ENCODE measurements at regions not wholly inside any gene's neighbourhood (a gene's known extent, or its start where the extent isn't known, plus 50 kb on each side); places are given as distances from the start of the nearest gene placed in this dataset.
"Not testable (repeated sequence)": the region's sequence is repeated elsewhere in the genome, so short reads cannot be mapped to it uniquely, and the experiment has no call there.

GRCh38 chr10:8159341-8160165 is 105.1 kb downstream of the GATA3 start:
- Histone ChIP-seq H3K4me1 (ENCODE audit: insufficient read depth, low read length) (peaks cover 9% of the 10 kb centered on the region), H3K4me2 (ENCODE audit: low read length) (no peak overlapping the region), H4K20me1 (ENCODE audit: insufficient read depth, low read length) (no peaks in the 10 kb centered on the region), H3K27me3 (ENCODE audit: insufficient read depth, low read length) (no peaks in the 10 kb centered on the region), H3K4me3 (ENCODE audit: insufficient read depth, low read depth, low read length) (no peak overlapping the region), H3K79me2 (ENCODE audit: insufficient read depth, low read length) (no peaks in the 10 kb centered on the region), H3K27ac (ENCODE audit: low read depth, low read length) (no peak overlapping the region), H3K9me3 (ENCODE audit: insufficient read depth, low read depth, low read length) (no peaks in the 10 kb centered on the region), H3K9ac (ENCODE audit: low read length) (no peak overlapping the region), H3K36me3 (ENCODE audit: insufficient read depth, low read length) (no peaks in the 10 kb centered on the region), H2AFZ (ENCODE audit: low read depth, low read length) (no peak overlapping the region)
- TF ChIP-seq CTCF (IDR thresholded peaks at IDR 0.05; ENCODE audit: insufficient read depth, low read depth, low read length) (no peak), EZH2 (IDR thresholded peaks at IDR 0.05; ENCODE audit: insufficient read depth, low read length) (no peak)
- H3K27me3 Mint-ChIP-seq (ENCODE audit: low read depth, unreplicated experiment): peaks cover 10% of the 10 kb centered on the region
- H3K4me3 Mint-ChIP-seq (ENCODE audit: unreplicated experiment): no peak overlapping the region
- no peak overlapping the region for H3K27ac Mint-ChIP-seq (ENCODE audit: unreplicated experiment)
- H3K9me3 Mint-ChIP-seq (ENCODE audit: unreplicated experiment): peaks cover 4% of the 10 kb centered on the region
- FAIRE-seq (no peak), DNase-seq (ENCODE audit: low read depth) (peak; percentile 52)
- no peaks in the 10 kb centered on the region for H3K36me3 Mint-ChIP-seq (ENCODE audit: low read depth, unreplicated experiment)
- peaks cover 8% of the 10 kb centered on the region for H3K4me1 Mint-ChIP-seq (ENCODE audit: low read depth, unreplicated experiment)

GRCh38 chr10:8163824-8164223 is 109.3 kb downstream of the GATA3 start:
- Histone ChIP-seq H4K20me1 (ENCODE audit: insufficient read depth, low read length) (no peaks in the 10 kb centered on the region), H3K9ac (ENCODE audit: low read length) (no peak overlapping the region), H3K79me2 (ENCODE audit: insufficient read depth, low read length) (no peaks in the 10 kb centered on the region), H3K4me2 (ENCODE audit: low read length) (no peak overlapping the region), H3K4me1 (ENCODE audit: insufficient read depth, low read length) (peaks cover 2% of the 10 kb centered on the region), H3K9me3 (ENCODE audit: insufficient read depth, low read depth, low read length) (no peaks in the 10 kb centered on the region), H3K27me3 (ENCODE audit: insufficient read depth, low read length) (no peaks in the 10 kb centered on the region), H3K4me3 (ENCODE audit: insufficient read depth, low read depth, low read length) (no peak overlapping the region), H3K36me3 (ENCODE audit: insufficient read depth, low read length) (no peaks in the 10 kb centered on the region), H2AFZ (ENCODE audit: low read depth, low read length) (no peak overlapping the region), H3K27ac (ENCODE audit: low read depth, low read length) (no peak overlapping the region)
- H3K9me3 Mint-ChIP-seq (ENCODE audit: unreplicated experiment): peaks cover 8% of the 10 kb centered on the region
- TF ChIP-seq CTCF (IDR thresholded peaks at IDR 0.05; ENCODE audit: insufficient read depth, low read depth, low read length) (no peak), EZH2 (IDR thresholded peaks at IDR 0.05; ENCODE audit: insufficient read depth, low read length) (no peak)
- no peak for DNase-seq (ENCODE audit: low read depth)
- H3K4me1 Mint-ChIP-seq (ENCODE audit: low read depth, unreplicated experiment): peaks cover 7% of the 10 kb centered on the region
- H3K27ac Mint-ChIP-seq (ENCODE audit: unreplicated experiment): no peak overlapping the region
- FAIRE-seq: no peak
- no peak overlapping the region for H3K4me3 Mint-ChIP-seq (ENCODE audit: unreplicated experiment)
- H3K27me3 Mint-ChIP-seq (ENCODE audit: low read depth, unreplicated experiment): no peaks in the 10 kb centered on the region
- H3K36me3 Mint-ChIP-seq (ENCODE audit: low read depth, unreplicated experiment): no peaks in the 10 kb centered on the region

GRCh38 chr10:8164640-8165039 is 110.2 kb downstream of the GATA3 start:
- FAIRE-seq: not testable (repeated sequence)

More at GRCh38 chr10:8164640-8165039, 110.2 kb downstream of the GATA3 start:
- H3K9ac ChIP-seq (ENCODE audit: low read length); H3K36me3 Mint-ChIP-seq (ENCODE audit: low read depth, unreplicated experiment); H3K4me1 Mint-ChIP-seq (ENCODE audit: low read depth, unreplicated experiment); H3K27ac ChIP-seq (ENCODE audit: low read depth, low read length); H3K4me3 ChIP-seq (ENCODE audit: insufficient read depth, low read depth, low read length); H3K27me3 Mint-ChIP-seq (ENCODE audit: low read depth, unreplicated experiment); H3K27ac Mint-ChIP-seq (ENCODE audit: unreplicated experiment); H3K4me3 Mint-ChIP-seq (ENCODE audit: unreplicated experiment); H3K9me3 ChIP-seq (ENCODE audit: insufficient read depth, low read depth, low read length); H3K4me2 ChIP-seq (ENCODE audit: low read length); H3K9me3 Mint-ChIP-seq (ENCODE audit: unreplicated experiment); H3K36me3 ChIP-seq (ENCODE audit: insufficient read depth, low read length); H4K20me1 ChIP-seq (ENCODE audit: insufficient read depth, low read length); H3K4me1 ChIP-seq (ENCODE audit: insufficient read depth, low read length); H3K27me3 ChIP-seq (ENCODE audit: insufficient read depth, low read length); DNase-seq (ENCODE audit: low read depth); H2AFZ ChIP-seq (ENCODE audit: low read depth, low read length); H3K79me2 ChIP-seq (ENCODE audit: insufficient read depth, low read length): not testable (repeated sequence)
